K562 (cell line): ENCODE measurements at regions not wholly inside any gene's neighbourhood (a gene's known extent, or its start where the extent isn't known, plus 50 kb on each side); places are given as distances from the start of the nearest gene placed in this dataset.

Source experiments
- ATAC-seq: fragments of 200-7000 bp; cut with Tn5 transposase; 3 replicates; pipeline ENCODE4 v1.9.1; 2020; ENCODE audit warnings: moderate library complexity
- BruUV-seq: library from RNA; stranded (reverse); fragments of 400-500 nt; replicated peaks from 2 replicates; lab custom pipeline; 2021; lab: Mats Ljungman, UMichigan
- CTCF ChIA-PET: fragments of 300-600 bp; formaldehyde crosslinking; extraction: SDS; loops from one replicate; lab custom pipeline; 2021; ENCODE audit warnings: low intra/inter-chr PET ratio; lab: Yijun Ruan, JAX
- POLR2A ChIA-PET: fragments of 300-600, 350-650 bp; sonication (Branson Sonifier 250); formaldehyde crosslinking; extraction: SDS; loops from one replicate; lab custom pipeline; 2021; ENCODE audit warnings: antibody characterized with exemption, inconsistent platforms; lab: Yijun Ruan, JAX
- DNase-seq, 4 experiments: peaks; one replicate each; pipeline versions ENCODE4 v3.0.0 to v3.0.0-alpha.2; 2011 to 2018; ENCODE audit warnings: low spot score in 3 of 4, mixed read lengths in 3 of 4; ENCODE audit errors: extremely low read depth in 1 of 4
- FAIRE-seq: peaks from 2 replicates; lab custom pipeline; 2011; peaks lifted over from hg19 to GRCh38; lab: Jason Lieb, UNC
- H2AFZ ChIP-seq: 2 replicates; pipeline ENCODE4 v1.6.0; 2011; ENCODE audit warnings: low read depth, low read length, control low read depth, inconsistent platforms
- H3K27ac ChIP-seq: fragments of 200-600 bp; 3 replicates; pipeline ENCODE4 v1.8.0; 2011; ENCODE audit warnings: low read depth, mild to moderate bottlenecking, control low read depth, inconsistent platforms, low read length, moderate library complexity, mixed read lengths; ENCODE audit errors: extremely low read depth
- H3K27me3 ChIP-seq, 2 experiments: fragments of 300-600 bp in 1 of 2; 2 replicates in 1 of 2; 3 replicates in 1 of 2; pipeline versions ENCODE4 v1.6.0 to v1.8.0; 2011; ENCODE audit warnings: inconsistent platforms in 2 of 2, low read length in 2 of 2, mild to moderate bottlenecking in 1 of 2, mixed read lengths in 1 of 2, moderate library complexity in 1 of 2; ENCODE audit not compliant: control insufficient read depth in 2 of 2, insufficient read depth in 2 of 2
- H3K36me3 ChIP-seq: fragments of 300-600 bp; 3 replicates; pipeline ENCODE4 v1.8.0; 2011; ENCODE audit warnings: mild to moderate bottlenecking, low read length, inconsistent platforms; ENCODE audit not compliant: control insufficient read depth, insufficient read depth
- H3K4me1 ChIP-seq, 2 experiments: fragments of 200-600 bp in 1 of 2; replicated peaks in 1 of 2; 2 replicates in 1 of 2; 3 replicates in 1 of 2; pipeline versions ENCODE4 v1.5.1 to v1.8.0; 2011; ENCODE audit warnings: inconsistent platforms in 2 of 2, low read length in 2 of 2, mild to moderate bottlenecking in 1 of 2, mixed read lengths in 1 of 2, moderate library complexity in 1 of 2; ENCODE audit not compliant: control insufficient read depth in 2 of 2, insufficient read depth in 2 of 2
- H3K4me2 ChIP-seq: 2 replicates; pipeline ENCODE4 v1.6.1; 2011; ENCODE audit warnings: low read length, control low read depth, inconsistent platforms, mixed read lengths; ENCODE audit not compliant: insufficient read depth
- H3K4me3 ChIP-seq: fragments of 200-600 bp; sonication (generic), shearing (Covaris generic); 2 replicates; pipeline ENCODE4 v1.5.1; 2016; ENCODE audit warnings: control low read depth, inconsistent platforms
- H3K79me2 ChIP-seq: fragments of 200-600 bp; 3 replicates; pipeline ENCODE4 v1.8.0; 2011; ENCODE audit warnings: low read length, inconsistent platforms; ENCODE audit not compliant: control insufficient read depth, insufficient read depth
- H3K9ac ChIP-seq, 2 experiments: 2 replicates each; pipeline versions ENCODE4 v1.6.0 to v1.6.1; 2011; ENCODE audit warnings: low read depth in 2 of 2, low read length in 2 of 2, control low read depth in 1 of 2, inconsistent platforms in 1 of 2, mild to moderate bottlenecking in 1 of 2, mixed read lengths in 1 of 2; ENCODE audit not compliant: insufficient read depth in 1 of 2
- H3K9me1 ChIP-seq: one replicate; pipeline ENCODE4 v1.6.0; 2011; ENCODE audit warnings: inconsistent platforms, mild to moderate bottlenecking, low read length, moderate library complexity; ENCODE audit not compliant: control insufficient read depth, insufficient read depth
- H3K9me3 ChIP-seq: replicated peaks from 2 replicates; pipeline ENCODE4 v1.5.1; 2011; ENCODE audit warnings: low read depth, low read length, inconsistent platforms; ENCODE audit not compliant: control insufficient read depth, insufficient read depth
- H4K20me1 ChIP-seq: replicated peaks from 2 replicates; pipeline ENCODE4 v1.6.1; 2011; ENCODE audit warnings: low read length, inconsistent platforms, mixed read lengths; ENCODE audit not compliant: control insufficient read depth, insufficient read depth
- CBFA2T2 ChIP-seq: fragments of 450-650 bp; conservative IDR thresholded peaks from 2 replicates; pipeline ENCODE4 v1.6.1; 2017; ENCODE audit warnings: mild to moderate bottlenecking
- CBFA2T3 ChIP-seq: fragments of 450-650 bp; IDR thresholded peaks from 2 replicates; pipeline ENCODE4 v1.6.1; 2017
- CTBP1 ChIP-seq: fragments of 450-650 bp; IDR thresholded peaks from 2 replicates; pipeline ENCODE4 v1.6.1; 2016; ENCODE audit warnings: borderline replicate concordance
- EP300 ChIP-seq: IDR thresholded peaks from 2 replicates; pipeline ENCODE4 v1.6.1; 2012; ENCODE audit warnings: low read length, improper control_type of control experiment
- ESRRA ChIP-seq: fragments of 450-650 bp; IDR thresholded peaks from 2 replicates; pipeline ENCODE4 v1.6.1; 2014; ENCODE audit warnings: low read depth, mild to moderate bottlenecking, moderate library complexity, borderline replicate concordance
- HMG20A ChIP-seq: fragments of 450-650 bp; formaldehyde crosslinking; conservative IDR thresholded peaks from 2 replicates; pipeline ENCODE4 v1.4.0; 2020; ENCODE audit warnings: mild to moderate bottlenecking, mixed read lengths
- MAZ ChIP-seq, 2 experiments: fragments of 450-650 bp in 1 of 2; sonication (generic) in 1 of 2; formaldehyde crosslinking; IDR thresholded peaks in 1 of 2; conservative IDR thresholded peaks in 1 of 2; 2 replicates each; pipeline versions ENCODE4 v1.4.0 to v1.5.0; 2020; ENCODE audit warnings: mild to moderate bottlenecking in 1 of 2, missing genetic modification reagents in 1 of 2
- PHF21A ChIP-seq: fragments of 450-650 bp; IDR thresholded peaks from 2 replicates; pipeline ENCODE4 v1.6.1; 2017; ENCODE audit warnings: low read depth, borderline replicate concordance
- RBM39 ChIP-seq: fragments of 200-400 bp; formaldehyde crosslinking; optimal IDR thresholded peaks from 2 replicates; pipeline ENCODE3; 2018; ENCODE audit warnings: low read depth, low read length
- RCOR1 ChIP-seq, 2 experiments: IDR thresholded peaks; 2 replicates each; pipeline ENCODE4 v1.6.1; 2012; ENCODE audit warnings: low read depth in 2 of 2, low read length in 2 of 2, borderline replicate concordance in 1 of 2, improper control_type of control experiment in 1 of 2
- TBL1XR1 ChIP-seq, 2 experiments: IDR thresholded peaks; 2 replicates each; pipeline ENCODE4 v1.6.1; 2012; ENCODE audit warnings: improper control_type of control experiment in 2 of 2, low read length in 2 of 2, mild to moderate bottlenecking in 1 of 2
- TCF7L2 ChIP-seq: fragments of 150-350 bp; IDR thresholded peaks from 2 replicates; pipeline ENCODE4 v1.6.1; 2016; ENCODE audit warnings: low read depth, mild to moderate bottlenecking, low read length, moderate library complexity
- ZBTB7A ChIP-seq: IDR thresholded peaks from 2 replicates; pipeline ENCODE4 v1.6.1; 2011; ENCODE audit warnings: low read depth, mild to moderate bottlenecking, low read length, moderate library complexity, borderline replicate concordance; ENCODE audit not compliant: control insufficient read depth
- whole genome bisulfite sequencing: fragments of 100-300 bp; shearing (Covaris generic); methylation state at CpG from one replicate; pipeline ENCODE4 v1.1.6; 2016; ENCODE audit warnings: low coverage, mixed read lengths; ENCODE audit not compliant: insufficient coverage; ENCODE audit errors: missing lambda C conversion rate; 5-methylcytosine and 5-hydroxymethylcytosine counted together
- in situ Hi-C: fragments of 300-500 bp; cut with MboI; formaldehyde crosslinking; loops from 4 replicates; pipeline ENCODE4 v1.15.0; 2018; ENCODE audit warnings: inconsistent platforms, mixed read lengths
- intact Hi-C: fragments of 100-400 bp; cut with micrococcal nuclease; formaldehyde crosslinking; loops from 2 replicates; pipeline ENCODE4 v1.14.2; 2022
- TF ChIP-seq, protein P1 (sequence below): fragments of 450-650 bp; conservative IDR thresholded peaks from 2 replicates; pipeline ENCODE4 v1.6.1; 2016; ENCODE audit warnings: missing genetic modification characterization, low read depth, mild to moderate bottlenecking, control low read depth, missing compliant biosample characterization
- TF ChIP-seq, protein P2 (sequence below): sonication (generic); formaldehyde crosslinking; IDR thresholded peaks from 2 replicates; pipeline ENCODE4 v1.8.0; 2023; ENCODE audit warnings: mild to moderate bottlenecking, missing genetic modification reagents
- TF ChIP-seq, protein P3 (sequence below): fragments of 250-450 bp; sonication (Bioruptor Pico); IDR thresholded peaks from 2 replicates; pipeline ENCODE4 v1.6.1; 2021; ENCODE audit warnings: mild to moderate bottlenecking

DNA sequence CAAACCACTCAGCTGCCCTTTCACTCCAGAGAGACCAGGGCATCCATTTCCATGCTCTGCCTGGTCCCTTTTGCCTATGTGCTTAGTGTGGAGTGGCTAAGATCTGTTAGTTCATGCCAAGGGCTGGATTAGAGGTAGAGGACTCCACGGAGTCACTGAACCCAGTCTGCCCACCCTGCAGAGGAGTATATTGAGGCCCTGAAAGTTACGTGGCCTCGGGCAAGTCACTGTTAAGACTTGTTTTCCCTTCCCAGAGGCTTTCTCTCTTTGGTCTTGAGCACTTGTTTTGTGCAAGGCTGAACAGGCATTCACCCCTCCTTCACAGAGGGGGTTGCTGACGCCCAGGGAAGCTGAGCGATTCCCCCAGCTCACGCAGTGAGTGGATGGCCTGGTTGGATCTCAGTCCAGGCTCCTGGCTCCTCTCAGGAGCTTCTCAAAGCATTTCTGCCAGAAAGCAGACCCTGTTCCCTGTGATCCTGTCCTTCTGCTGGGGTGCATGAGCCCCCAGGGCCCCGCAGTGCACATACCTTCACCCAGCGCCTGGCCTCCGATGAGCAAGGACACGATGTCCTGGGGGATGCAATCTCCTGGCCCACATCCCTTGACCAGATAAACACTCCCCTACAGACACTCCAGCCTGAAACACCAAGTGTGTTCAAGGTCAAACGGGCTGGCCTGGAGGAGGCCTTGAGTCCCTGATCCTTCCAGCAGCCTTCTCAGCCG is 153.4 kb upstream of the GSE1 start:
- peak; percentile 5; the same call in 1 of the 3 replicates for ATAC-seq
- no peak for TF ChIP-seq MAZ (CRISPR knock-in tag; conservative IDR thresholded peaks at IDR 0.05 in 1 of 2, IDR thresholded peaks at IDR 0.05 in 1 of 2)
- peak; percentile 47; the same call in 1 of the 2 replicates for TF ChIP-seq CTBP1
- peak; percentile 28 to 29; a peak in 1 of 4 replicates for TF ChIP-seq TBL1XR1 (IDR thresholded peaks at IDR 0.05; ENCODE audit: low read length in 2 of 2)
- TF ChIP-seq, protein P1, sequence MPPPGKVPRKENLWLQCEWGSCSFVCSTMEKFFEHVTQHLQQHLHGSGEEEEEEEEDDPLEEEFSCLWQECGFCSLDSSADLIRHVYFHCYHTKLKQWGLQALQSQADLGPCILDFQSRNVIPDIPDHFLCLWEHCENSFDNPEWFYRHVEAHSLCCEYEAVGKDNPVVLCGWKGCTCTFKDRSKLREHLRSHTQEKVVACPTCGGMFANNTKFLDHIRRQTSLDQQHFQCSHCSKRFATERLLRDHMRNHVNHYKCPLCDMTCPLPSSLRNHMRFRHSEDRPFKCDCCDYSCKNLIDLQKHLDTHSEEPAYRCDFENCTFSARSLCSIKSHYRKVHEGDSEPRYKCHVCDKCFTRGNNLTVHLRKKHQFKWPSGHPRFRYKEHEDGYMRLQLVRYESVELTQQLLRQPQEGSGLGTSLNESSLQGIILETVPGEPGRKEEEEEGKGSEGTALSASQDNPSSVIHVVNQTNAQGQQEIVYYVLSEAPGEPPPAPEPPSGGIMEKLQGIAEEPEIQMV (tag), result no peak
- peak; percentile 40 for TF ChIP-seq CBFA2T2
- no peak for TF ChIP-seq TCF7L2
- TF ChIP-seq ZBTB7A, result peak; percentile 45; the same call in 1 of the 2 replicates
- TF ChIP-seq ESRRA, result peak; percentile 94
- TF ChIP-seq PHF21A, result no peak
- TF ChIP-seq RCOR1 (IDR thresholded peaks at IDR 0.05; ENCODE audit: borderline replicate concordance in 1 of 2, low read depth in 2 of 2, low read length in 2 of 2), result peak in 1 of 2 experiments; percentile 41; a peak in 1 of 4 replicates
- TF ChIP-seq, protein P2, sequence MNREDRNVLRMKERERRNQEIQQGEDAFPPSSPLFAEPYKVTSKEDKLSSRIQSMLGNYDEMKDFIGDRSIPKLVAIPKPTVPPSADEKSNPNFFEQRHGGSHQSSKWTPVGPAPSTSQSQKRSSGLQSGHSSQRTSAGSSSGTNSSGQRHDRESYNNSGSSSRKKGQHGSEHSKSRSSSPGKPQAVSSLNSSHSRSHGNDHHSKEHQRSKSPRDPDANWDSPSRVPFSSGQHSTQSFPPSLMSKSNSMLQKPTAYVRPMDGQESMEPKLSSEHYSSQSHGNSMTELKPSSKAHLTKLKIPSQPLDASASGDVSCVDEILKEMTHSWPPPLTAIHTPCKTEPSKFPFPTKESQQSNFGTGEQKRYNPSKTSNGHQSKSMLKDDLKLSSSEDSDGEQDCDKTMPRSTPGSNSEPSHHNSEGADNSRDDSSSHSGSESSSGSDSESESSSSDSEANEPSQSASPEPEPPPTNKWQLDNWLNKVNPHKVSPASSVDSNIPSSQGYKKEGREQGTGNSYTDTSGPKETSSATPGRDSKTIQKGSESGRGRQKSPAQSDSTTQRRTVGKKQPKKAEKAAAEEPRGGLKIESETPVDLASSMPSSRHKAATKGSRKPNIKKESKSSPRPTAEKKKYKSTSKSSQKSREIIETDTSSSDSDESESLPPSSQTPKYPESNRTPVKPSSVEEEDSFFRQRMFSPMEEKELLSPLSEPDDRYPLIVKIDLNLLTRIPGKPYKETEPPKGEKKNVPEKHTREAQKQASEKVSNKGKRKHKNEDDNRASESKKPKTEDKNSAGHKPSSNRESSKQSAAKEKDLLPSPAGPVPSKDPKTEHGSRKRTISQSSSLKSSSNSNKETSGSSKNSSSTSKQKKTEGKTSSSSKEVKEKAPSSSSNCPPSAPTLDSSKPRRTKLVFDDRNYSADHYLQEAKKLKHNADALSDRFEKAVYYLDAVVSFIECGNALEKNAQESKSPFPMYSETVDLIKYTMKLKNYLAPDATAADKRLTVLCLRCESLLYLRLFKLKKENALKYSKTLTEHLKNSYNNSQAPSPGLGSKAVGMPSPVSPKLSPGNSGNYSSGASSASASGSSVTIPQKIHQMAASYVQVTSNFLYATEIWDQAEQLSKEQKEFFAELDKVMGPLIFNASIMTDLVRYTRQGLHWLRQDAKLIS (CRISPR knock-in tag), result no peak
- no peak for TF ChIP-seq RBM39
- TF ChIP-seq EP300, result peak; percentile 21; the same call in 1 of the 2 replicates
- peak; percentile 67 for TF ChIP-seq CBFA2T3
- no peak for TF ChIP-seq HMG20A
- TF ChIP-seq, protein P3, sequence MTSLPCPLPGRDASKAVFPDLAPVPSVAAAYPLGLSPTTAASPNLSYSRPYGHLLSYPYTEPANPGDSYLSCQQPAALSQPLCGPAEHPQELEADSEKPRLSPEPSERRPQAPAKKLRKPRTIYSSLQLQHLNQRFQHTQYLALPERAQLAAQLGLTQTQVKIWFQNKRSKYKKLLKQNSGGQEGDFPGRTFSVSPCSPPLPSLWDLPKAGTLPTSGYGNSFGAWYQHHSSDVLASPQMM (CRISPR knock-in tag), result no peak

More for the DNA sequence above, 153.4 kb upstream of the GSE1 start:
- Histone ChIP-seq H3K4me2 (peak overlapping the region; percentile 5; the same call in 1 of the 2 replicates), H3K9me1 (peaks cover 4% of the 10 kb centered on the region), H3K36me3 (no peaks in the 10 kb centered on the region), H3K27me3 (no peaks in the 10 kb centered on the region), H3K27ac (peak overlapping the region; percentile 78; the same call in 1 of the 3 replicates), H3K79me2 (peaks cover 38% of the 10 kb centered on the region), H3K4me3 (no peak overlapping the region), H2AFZ (0 out of 2 replicates have a peak overlapping the region, but pooled peaks have one; percentile 64), H3K9me3 (no peaks in the 10 kb centered on the region), H3K9ac (peak overlapping the region; percentile 18 to 90; a peak in 2 of 4 replicates), H3K4me1 (peaks cover 54 to 90% of the 10 kb centered on the region in 2 experiments), H4K20me1 (peaks cover 9% of the 10 kb centered on the region)
- BruUV-seq, result no TSS peak
- ChIA-PET CTCF (no interaction called here), POLR2A (interaction anchor here (0.7 to 2.0 kb wide), 5 partner anchors 9 to 140 kb away, joined by 3 to 6 read pairs (median 3); no protein-coding TSS in a partner anchor)
- in situ Hi-C loops, result no loop called here
- intact Hi-C loops, result loop anchor here (5.0 kb wide), 2 partner anchors 93 to 153 kb away; partner anchors contain the start of gene GSE1
- DNase-seq, result peak in 2 of 4 experiments; percentile 66 to 74
- peak; percentile 90 for FAIRE-seq
- WGBS, result 55% methylated on average over 12 of the region's 12 CpGs
